ENCODE measurements at regions not wholly inside any gene's neighbourhood (a gene's known extent, or its start where the extent isn't known, plus 50 kb on each side); places are given as distances from the start of the nearest gene placed in this dataset.

- no peak for DNase-seq (ENCODE audit: low read depth)
Measured at GRCh38 chr20:48463916-48464315, 363.9 kb downstream of the PREX1 start.

- DNase-seq (ENCODE audit: low read depth): no peak
Measured at GRCh38 chr20:48463096-48463720, 364.6 kb downstream of the PREX1 start.

- DNase-seq (ENCODE audit: low read depth): no peak
Measured at GRCh38 chr20:48461735-48462119, 366.1 kb downstream of the PREX1 start.

- DNase-seq (ENCODE audit: low read depth): no peak
Measured at GRCh38 chr20:48461091-48461734, 366.6 kb downstream of the PREX1 start.

GRCh38 chr20:48460681-48461080, 367.1 kb downstream of the PREX1 start:
- DNase-seq (ENCODE audit: low read depth): no peak

GRCh38 chr20:48459722-48460395, 367.9 kb downstream of the PREX1 start:
- DNase-seq (ENCODE audit: low read depth): no peak

GRCh38 chr20:48458601-48459385, 369.0 kb downstream of the PREX1 start:
- no peak for DNase-seq (ENCODE audit: low read depth)

- no peak for DNase-seq (ENCODE audit: low read depth)
Measured at GRCh38 chr20:48458003-48458377, 369.8 kb downstream of the PREX1 start.

- no peak for DNase-seq (ENCODE audit: low read depth)
Measured at GRCh38 chr20:48457193-48458002, 370.4 kb downstream of the PREX1 start.

GRCh38 chr20:48456366-48457192, 371.2 kb downstream of the PREX1 start:
- DNase-seq (ENCODE audit: low read depth): no peak

GRCh38 chr20:48455651-48456365, 372.0 kb downstream of the PREX1 start:
- no peak for DNase-seq (ENCODE audit: low read depth)

GRCh38 chr20:48454671-48455490, 372.9 kb downstream of the PREX1 start:
- no peak for DNase-seq (ENCODE audit: low read depth)

- DNase-seq (ENCODE audit: low read depth): no peak
Measured at GRCh38 chr20:48453477-48454093, 374.2 kb downstream of the PREX1 start.

GRCh38 chr20:48451401-48451800, 376.4 kb downstream of the PREX1 start:
- no peak for DNase-seq (ENCODE audit: low read depth)

- no peak for DNase-seq (ENCODE audit: low read depth)
Measured at GRCh38 chr20:48448666-48449600, 378.9 kb downstream of the PREX1 start.

- DNase-seq (ENCODE audit: low read depth): no peak
Measured at GRCh38 chr20:48447456-48447855, 380.3 kb downstream of the PREX1 start.

- no peak for DNase-seq (ENCODE audit: low read depth)
Measured at GRCh38 chr20:48445827-48446226, 382.0 kb downstream of the PREX1 start.

- no peak for DNase-seq (ENCODE audit: low read depth)
Measured at GRCh38 chr20:48444249-48444648, 383.6 kb downstream of the PREX1 start.

All from fibroblast of the conjunctiva (primary cell).